Stimulated activated CD8-positive, alpha-beta memory T cell treated with anti-CD3 and anti-CD28 coated beads, Interleukin-4, amount 100 ng/mL, for 24 hours (primary cell): ENCODE measurements at regions not wholly inside any gene's neighbourhood (a gene's known extent, or its start where the extent isn't known, plus 50 kb on each side); places are given as distances from the start of the nearest gene placed in this dataset.

Experiments
- DNase-seq: peaks from one replicate; pipeline ENCODE4 v3.0.0-alpha.2; 2020; ENCODE audit warnings: low read depth

- DNase-seq = no peak
These were observed 64.9 kb upstream of the ZFP64 start for GRCh38 chr20:52256454-52256853.

GRCh38 chr20:52252664-52253063, 61.1 kb upstream of the ZFP64 start:
- DNase-seq = no peak

- no peak for DNase-seq
These were observed 60.2 kb upstream of the ZFP64 start for GRCh38 chr20:52251827-52252226.

GRCh38 chr20:52251136-52251700, 59.6 kb upstream of the ZFP64 start:
- DNase-seq = no peak

GRCh38 chr20:52247548-52247947, 56.0 kb upstream of the ZFP64 start:
- no peak for DNase-seq

GRCh38 chr20:52246366-52246765, 54.8 kb upstream of the ZFP64 start:
- DNase-seq = no peak

- no peak for DNase-seq
These were observed 53.1 kb upstream of the ZFP64 start for GRCh38 chr20:52244702-52245101.

- DNase-seq = no peak
These were observed 51.0 kb upstream of the ZFP64 start for GRCh38 chr20:52242237-52243230.
